ENCODE measurements at regions not wholly inside any gene's neighbourhood (a gene's known extent, or its start where the extent isn't known, plus 50 kb on each side); places are given as distances from the start of the nearest gene placed in this dataset.

DNA sequence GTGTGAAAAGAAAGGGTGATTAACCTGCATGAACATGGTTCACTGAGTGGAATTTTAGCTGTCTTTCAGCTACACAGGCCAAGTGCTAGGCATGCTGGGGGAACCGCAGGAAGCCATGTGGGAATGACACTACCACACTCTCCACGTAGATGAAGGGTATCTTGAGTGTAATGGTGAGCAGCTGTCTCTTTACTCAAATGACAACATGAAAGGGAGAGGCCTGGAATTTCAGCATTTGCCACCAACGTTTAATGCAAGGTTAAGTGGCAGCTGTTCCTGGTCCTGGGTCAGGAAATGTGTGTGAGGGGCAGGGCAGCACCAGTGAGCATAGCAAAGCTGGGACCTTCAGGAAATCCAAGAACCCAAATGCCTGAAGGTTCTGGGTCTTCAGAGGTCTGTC lies 588.4 kb downstream of the SLC4A3 start:
- TF ChIP-seq, protein P1, sequence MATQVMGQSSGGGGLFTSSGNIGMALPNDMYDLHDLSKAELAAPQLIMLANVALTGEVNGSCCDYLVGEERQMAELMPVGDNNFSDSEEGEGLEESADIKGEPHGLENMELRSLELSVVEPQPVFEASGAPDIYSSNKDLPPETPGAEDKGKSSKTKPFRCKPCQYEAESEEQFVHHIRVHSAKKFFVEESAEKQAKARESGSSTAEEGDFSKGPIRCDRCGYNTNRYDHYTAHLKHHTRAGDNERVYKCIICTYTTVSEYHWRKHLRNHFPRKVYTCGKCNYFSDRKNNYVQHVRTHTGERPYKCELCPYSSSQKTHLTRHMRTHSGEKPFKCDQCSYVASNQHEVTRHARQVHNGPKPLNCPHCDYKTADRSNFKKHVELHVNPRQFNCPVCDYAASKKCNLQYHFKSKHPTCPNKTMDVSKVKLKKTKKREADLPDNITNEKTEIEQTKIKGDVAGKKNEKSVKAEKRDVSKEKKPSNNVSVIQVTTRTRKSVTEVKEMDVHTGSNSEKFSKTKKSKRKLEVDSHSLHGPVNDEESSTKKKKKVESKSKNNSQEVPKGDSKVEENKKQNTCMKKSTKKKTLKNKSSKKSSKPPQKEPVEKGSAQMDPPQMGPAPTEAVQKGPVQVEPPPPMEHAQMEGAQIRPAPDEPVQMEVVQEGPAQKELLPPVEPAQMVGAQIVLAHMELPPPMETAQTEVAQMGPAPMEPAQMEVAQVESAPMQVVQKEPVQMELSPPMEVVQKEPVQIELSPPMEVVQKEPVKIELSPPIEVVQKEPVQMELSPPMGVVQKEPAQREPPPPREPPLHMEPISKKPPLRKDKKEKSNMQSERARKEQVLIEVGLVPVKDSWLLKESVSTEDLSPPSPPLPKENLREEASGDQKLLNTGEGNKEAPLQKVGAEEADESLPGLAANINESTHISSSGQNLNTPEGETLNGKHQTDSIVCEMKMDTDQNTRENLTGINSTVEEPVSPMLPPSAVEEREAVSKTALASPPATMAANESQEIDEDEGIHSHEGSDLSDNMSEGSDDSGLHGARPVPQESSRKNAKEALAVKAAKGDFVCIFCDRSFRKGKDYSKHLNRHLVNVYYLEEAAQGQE (IDR thresholded peaks at IDR 0.05; ENCODE audit: borderline replicate concordance): peak; percentile 18
- TF ChIP-seq POLR2AphosphoS5 (IDR thresholded peaks at IDR 0.05): peak; percentile 65
- TF ChIP-seq, protein P2, sequence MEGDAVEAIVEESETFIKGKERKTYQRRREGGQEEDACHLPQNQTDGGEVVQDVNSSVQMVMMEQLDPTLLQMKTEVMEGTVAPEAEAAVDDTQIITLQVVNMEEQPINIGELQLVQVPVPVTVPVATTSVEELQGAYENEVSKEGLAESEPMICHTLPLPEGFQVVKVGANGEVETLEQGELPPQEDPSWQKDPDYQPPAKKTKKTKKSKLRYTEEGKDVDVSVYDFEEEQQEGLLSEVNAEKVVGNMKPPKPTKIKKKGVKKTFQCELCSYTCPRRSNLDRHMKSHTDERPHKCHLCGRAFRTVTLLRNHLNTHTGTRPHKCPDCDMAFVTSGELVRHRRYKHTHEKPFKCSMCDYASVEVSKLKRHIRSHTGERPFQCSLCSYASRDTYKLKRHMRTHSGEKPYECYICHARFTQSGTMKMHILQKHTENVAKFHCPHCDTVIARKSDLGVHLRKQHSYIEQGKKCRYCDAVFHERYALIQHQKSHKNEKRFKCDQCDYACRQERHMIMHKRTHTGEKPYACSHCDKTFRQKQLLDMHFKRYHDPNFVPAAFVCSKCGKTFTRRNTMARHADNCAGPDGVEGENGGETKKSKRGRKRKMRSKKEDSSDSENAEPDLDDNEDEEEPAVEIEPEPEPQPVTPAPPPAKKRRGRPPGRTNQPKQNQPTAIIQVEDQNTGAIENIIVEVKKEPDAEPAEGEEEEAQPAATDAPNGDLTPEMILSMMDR (IDR thresholded peaks at IDR 0.05; ENCODE audit: poor library complexity, severe bottlenecking): no peak
- no peak for TF ChIP-seq SMC3 (conservative IDR thresholded peaks at IDR 0.05; ENCODE audit: poor library complexity)
